Stimulated activated naive B cell treated with anti-CD40 and anti-IgM and Interleukin-4, amounts not matched to agents 10 μg/mL and 1 μg/mL and 100 μg/mL, for 72 hours (primary cell): ENCODE measurements at regions not wholly inside any gene's neighbourhood (a gene's known extent, or its start where the extent isn't known, plus 50 kb on each side); places are given as distances from the start of the nearest gene placed in this dataset.

Experiments used
- ATAC-seq, 2 donors: fragments of 150-1000 bp; cut with Tn5 transposase; replicated peaks; 2 replicates each; pipeline ENCODE4 v1.10.0; 2021; ENCODE audit warnings: moderate library complexity in 1 of 2
- DNase-seq: peaks from one replicate; pipeline ENCODE4 v3.0.0; 2021
- H3K27ac Mint-ChIP-seq: one replicate; pipeline ENCODE4 v1.8.0; 2022; ENCODE audit warnings: mild to moderate bottlenecking, mixed read lengths
- H3K27me3 Mint-ChIP-seq, 2 donors: one replicate each; pipeline ENCODE4 v1.8.0; 2022; ENCODE audit warnings: mixed read lengths in 2 of 2
- H3K36me3 Mint-ChIP-seq, 2 donors: one replicate each; pipeline ENCODE4 v1.8.0; 2022; ENCODE audit warnings: mixed read lengths in 2 of 2, mild to moderate bottlenecking in 1 of 2
- H3K4me1 Mint-ChIP-seq, 2 donors: one replicate each; pipeline ENCODE4 v1.8.0; 2022; ENCODE audit warnings: mixed read lengths in 2 of 2, mild to moderate bottlenecking in 1 of 2
- H3K4me3 Mint-ChIP-seq, 2 donors: one replicate each; pipeline ENCODE4 v1.8.0; 2022; ENCODE audit warnings: mild to moderate bottlenecking in 2 of 2, mixed read lengths in 2 of 2, moderate library complexity in 1 of 2
- H3K9me3 Mint-ChIP-seq, 2 donors: one replicate each; pipeline ENCODE4 v1.8.0; 2022; ENCODE audit warnings: mixed read lengths in 2 of 2, mild to moderate bottlenecking in 1 of 2

GRCh38 chr4:57553728-57554127 lies 443.5 kb upstream of the IGFBP7 start:
- Mint-ChIP-seq H3K9me3 (peaks cover 2 to 4% of the 10 kb centered on the region in 2 donors), H3K4me1 (no peaks in the 10 kb centered on the region), H3K36me3 (no peaks in the 10 kb centered on the region), H3K4me3 (no peak overlapping the region), H3K27me3 (no peaks in the 10 kb centered on the region), H3K27ac (no peak overlapping the region)
- DNase-seq (no peak), ATAC-seq (no peak)

DNA sequence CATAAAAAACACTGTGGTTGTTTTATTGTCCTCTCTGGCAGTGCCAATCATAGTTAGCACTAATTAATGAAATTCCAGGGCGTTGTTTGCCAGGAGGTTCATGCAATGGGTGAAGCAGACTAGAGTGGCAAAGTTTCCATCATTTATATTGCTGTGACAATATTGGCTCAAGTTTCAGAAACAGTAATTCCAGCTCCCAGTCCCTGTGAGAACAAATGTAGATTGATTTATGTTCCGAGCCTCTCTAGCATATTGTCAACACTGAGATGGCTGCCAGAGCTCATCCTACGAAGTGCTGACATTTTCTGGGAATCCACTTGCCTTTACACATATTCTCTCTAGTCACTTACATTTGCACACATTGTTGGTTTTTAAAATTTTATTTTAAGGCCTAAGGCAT lies 440.0 kb upstream of the IGFBP7 start:
- Mint-ChIP-seq H3K36me3 (no peaks in the 10 kb centered on the region), H3K27me3 (no peaks in the 10 kb centered on the region), H3K4me3 (no peak overlapping the region), H3K4me1 (no peaks in the 10 kb centered on the region), H3K27ac (no peak overlapping the region), H3K9me3 (peaks cover 2 to 4% of the 10 kb centered on the region in 2 donors)
- DNase-seq (no peak), ATAC-seq (no peak)

GRCh38 chr4:57548856-57549255 lies 438.7 kb upstream of the IGFBP7 start:
- DNase-seq (no peak), ATAC-seq (no peak)
- Mint-ChIP-seq H3K4me3 (no peak overlapping the region), H3K4me1 (no peaks in the 10 kb centered on the region), H3K9me3 (peaks cover 0 to 2% of the 10 kb centered on the region in 2 donors), H3K36me3 (no peaks in the 10 kb centered on the region), H3K27ac (no peak overlapping the region), H3K27me3 (no peaks in the 10 kb centered on the region)

- ATAC-seq (no peak), DNase-seq (no peak)
- H3K36me3 Mint-ChIP-seq: no peaks in the 10 kb centered on the region
- no peaks in the 10 kb centered on the region for H3K4me1 Mint-ChIP-seq
- H3K27me3 Mint-ChIP-seq: no peaks in the 10 kb centered on the region
- no peak overlapping the region for H3K27ac Mint-ChIP-seq
- H3K9me3 Mint-ChIP-seq: no peaks in the 10 kb centered on the region
- no peak overlapping the region for H3K4me3 Mint-ChIP-seq
These were observed 434.8 kb upstream of the IGFBP7 start for GRCh38 chr4:57544811-57545654.

DNA sequence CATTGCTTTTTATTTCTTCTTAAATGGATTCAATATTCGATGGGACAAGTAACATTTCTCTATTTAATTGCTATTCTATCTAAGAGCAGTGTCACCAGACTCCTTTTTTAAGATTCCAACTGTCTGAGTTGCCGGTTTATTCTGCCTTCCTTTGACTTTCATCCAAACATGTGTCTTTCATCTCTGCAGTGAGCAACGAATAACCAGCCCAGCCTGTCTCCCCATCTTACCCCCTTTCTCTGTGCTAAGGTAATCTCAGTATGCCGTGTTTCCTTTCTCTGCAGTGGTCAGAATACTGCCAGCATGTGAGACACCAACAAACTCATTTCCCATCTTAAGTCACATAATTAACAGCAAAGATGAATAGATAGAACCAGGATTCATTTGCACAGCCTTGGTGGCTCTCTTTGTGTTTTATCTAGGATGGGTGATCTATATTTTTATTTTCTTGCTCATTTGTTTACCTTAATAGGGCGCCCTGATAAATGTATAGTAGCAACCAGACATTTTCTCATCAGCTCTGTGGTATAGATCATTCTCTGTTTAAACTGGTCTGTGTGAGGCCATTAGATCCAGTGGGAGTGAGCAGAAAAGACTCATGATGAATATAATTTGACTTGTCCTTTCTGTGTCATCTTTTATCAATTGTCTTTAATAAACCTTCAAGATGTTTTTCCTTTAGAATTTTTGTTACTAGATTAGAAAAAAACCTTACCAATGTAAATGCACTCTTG lies 394.8 kb upstream of the IGFBP7 start:
- Mint-ChIP-seq H3K9me3 (peaks cover 0 to under 1% of the 10 kb centered on the region in 2 donors), H3K27ac (no peak overlapping the region), H3K36me3 (no peaks in the 10 kb centered on the region), H3K4me1 (no peaks in the 10 kb centered on the region), H3K27me3 (no peaks in the 10 kb centered on the region), H3K4me3 (no peak overlapping the region)
- DNase-seq: no peak
- no peak for ATAC-seq

DNA sequence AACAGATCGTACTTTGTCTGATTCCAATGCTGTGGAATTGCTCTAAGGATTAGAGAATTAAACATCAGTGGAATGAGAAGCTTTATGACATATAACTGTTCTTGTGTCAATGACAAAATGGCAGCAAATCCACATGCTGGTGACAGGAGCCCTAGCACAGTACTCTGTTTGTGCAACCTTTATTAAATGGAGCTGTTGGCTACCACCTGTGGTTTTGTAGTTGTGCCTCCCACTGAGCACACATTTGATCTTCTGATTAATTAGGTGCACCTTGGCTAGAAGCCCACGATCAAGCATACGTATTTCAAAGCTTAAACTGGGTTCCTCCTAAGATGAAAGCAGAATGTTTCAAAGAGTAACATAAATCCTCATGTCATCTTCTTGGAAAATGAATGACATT lies 394.0 kb upstream of the IGFBP7 start:
- Mint-ChIP-seq H3K4me1 (no peaks in the 10 kb centered on the region), H3K4me3 (no peak overlapping the region), H3K9me3 (peaks cover 0 to 3% of the 10 kb centered on the region in 2 donors), H3K27ac (no peak overlapping the region), H3K36me3 (no peaks in the 10 kb centered on the region), H3K27me3 (no peaks in the 10 kb centered on the region)
- no peak for DNase-seq
- no peak for ATAC-seq

GRCh38 chr4:57501720-57502119 lies 391.5 kb upstream of the IGFBP7 start:
- Mint-ChIP-seq H3K4me1 (no peaks in the 10 kb centered on the region), H3K27me3 (no peaks in the 10 kb centered on the region), H3K4me3 (no peak overlapping the region), H3K27ac (no peak overlapping the region), H3K9me3 (peaks cover 0 to 3% of the 10 kb centered on the region in 2 donors), H3K36me3 (no peaks in the 10 kb centered on the region)
- DNase-seq (no peak), ATAC-seq (no peak)

DNA sequence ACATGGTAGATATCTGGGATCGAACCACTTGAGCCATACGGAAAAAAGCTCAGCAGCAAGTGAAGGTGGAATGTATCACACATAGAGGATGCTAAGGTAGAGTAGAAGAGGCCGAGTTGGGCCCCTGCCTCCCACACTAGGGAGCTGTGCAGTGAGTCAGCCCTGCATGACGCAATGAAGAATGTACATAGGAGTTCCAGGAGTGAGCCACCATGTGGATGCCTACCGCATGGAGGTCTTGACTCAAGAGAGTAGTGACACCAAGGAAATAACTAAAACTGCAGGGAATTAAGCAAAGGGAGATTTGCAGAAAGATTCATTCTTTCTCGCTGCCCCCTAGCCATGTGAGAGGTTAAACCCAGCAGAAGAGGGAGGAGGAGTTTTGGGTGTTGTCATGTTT lies 389.6 kb upstream of the IGFBP7 start:
- H3K4me1 Mint-ChIP-seq: no peaks in the 10 kb centered on the region
- no peak for ATAC-seq
- no peaks in the 10 kb centered on the region for H3K36me3 Mint-ChIP-seq
- no peak overlapping the region for H3K4me3 Mint-ChIP-seq
- DNase-seq: no peak
- no peaks in the 10 kb centered on the region for H3K27me3 Mint-ChIP-seq
- peaks cover 0 to 3% of the 10 kb centered on the region in 2 donors for H3K9me3 Mint-ChIP-seq
- H3K27ac Mint-ChIP-seq: no peak overlapping the region

GRCh38 chr4:57498251-57498650 lies 388.1 kb upstream of the IGFBP7 start:
- H3K4me1 Mint-ChIP-seq: no peaks in the 10 kb centered on the region
- no peaks in the 10 kb centered on the region for H3K27me3 Mint-ChIP-seq
- H3K9me3 Mint-ChIP-seq: peaks cover 1 to 7% of the 10 kb centered on the region in 2 donors
- H3K4me3 Mint-ChIP-seq: no peak overlapping the region
- no peak for ATAC-seq
- DNase-seq: no peak
- no peak overlapping the region for H3K27ac Mint-ChIP-seq
- no peaks in the 10 kb centered on the region for H3K36me3 Mint-ChIP-seq

DNA sequence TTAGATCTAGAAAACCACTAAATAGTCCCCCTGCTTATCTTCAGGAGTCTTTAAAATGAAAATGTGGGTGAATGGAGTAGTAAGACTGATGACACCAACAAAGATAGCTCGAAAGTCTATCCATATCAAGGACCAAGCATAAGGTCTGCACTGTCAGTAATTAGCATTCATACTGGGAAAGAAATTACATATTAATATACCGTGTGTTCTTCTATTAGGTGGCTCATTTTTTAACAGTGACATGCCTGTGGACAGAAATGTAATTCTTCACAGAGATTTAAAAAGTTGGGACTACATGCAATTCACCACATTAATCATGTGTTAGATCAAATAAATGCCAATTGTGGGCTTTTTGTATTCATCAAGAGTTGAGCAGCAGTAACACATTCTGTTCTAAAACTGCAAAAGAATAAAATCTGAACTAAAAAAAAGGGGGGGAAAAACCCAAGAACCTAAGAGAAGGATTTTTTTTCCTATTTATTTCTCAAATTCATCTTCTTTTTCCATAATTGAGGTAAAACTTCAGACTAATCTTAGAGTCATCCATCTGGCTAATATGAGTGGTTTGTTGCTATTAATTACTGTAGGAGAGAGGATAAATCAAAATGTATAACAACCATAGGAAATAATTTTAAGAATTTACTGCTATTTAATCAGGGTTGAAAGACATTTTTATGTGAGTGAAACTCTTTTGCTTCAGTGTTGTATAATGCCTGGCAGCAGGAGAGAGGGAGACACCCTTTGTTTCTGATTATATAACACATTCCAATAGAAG lies 386.7 kb upstream of the IGFBP7 start:
- DNase-seq (no peak), ATAC-seq (no peak)
- Mint-ChIP-seq H3K9me3 (peaks cover 4 to 7% of the 10 kb centered on the region in 2 donors), H3K27me3 (no peaks in the 10 kb centered on the region), H3K4me3 (no peak overlapping the region), H3K4me1 (no peaks in the 10 kb centered on the region), H3K36me3 (no peaks in the 10 kb centered on the region), H3K27ac (no peak overlapping the region)

DNA sequence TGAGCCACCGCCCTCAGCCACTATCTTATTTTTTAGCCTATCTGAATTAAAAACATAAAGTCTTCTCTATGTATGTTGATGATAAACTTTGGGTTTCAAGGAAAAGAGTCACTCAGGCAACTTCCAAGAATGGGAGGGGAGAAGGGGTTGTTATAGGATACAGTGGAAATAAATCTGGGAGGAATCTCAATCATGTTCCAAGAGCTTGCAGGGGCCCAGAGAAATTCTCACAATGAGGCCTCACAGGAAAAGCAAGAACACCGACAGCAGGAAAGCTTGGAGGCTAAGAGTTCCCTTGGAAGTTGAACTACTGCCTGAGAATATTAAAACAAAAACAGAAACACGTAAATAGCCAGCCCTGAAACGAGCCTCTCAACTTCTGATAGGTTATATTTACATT lies 384.6 kb upstream of the IGFBP7 start:
- ATAC-seq: no peak

GRCh38 chr4:57492251-57492878 lies 382.2 kb upstream of the IGFBP7 start:
- ATAC-seq (no peak), DNase-seq (no peak)
- Mint-ChIP-seq H3K9me3 (peaks cover 4% of the 10 kb centered on the region in 2 donors), H3K4me3 (no peak overlapping the region), H3K36me3 (no peaks in the 10 kb centered on the region), H3K4me1 (no peaks in the 10 kb centered on the region), H3K27ac (no peak overlapping the region), H3K27me3 (no peaks in the 10 kb centered on the region)

More for the DNA sequence above, 384.6 kb upstream of the IGFBP7 start:
- H3K27ac Mint-ChIP-seq: no peak overlapping the region
- no peaks in the 10 kb centered on the region for H3K4me1 Mint-ChIP-seq
- H3K4me3 Mint-ChIP-seq: no peak overlapping the region
- no peak for DNase-seq
- H3K27me3 Mint-ChIP-seq: no peaks in the 10 kb centered on the region
- H3K9me3 Mint-ChIP-seq: peaks cover 4 to 5% of the 10 kb centered on the region in 2 donors
- no peaks in the 10 kb centered on the region for H3K36me3 Mint-ChIP-seq

- no peaks in the 10 kb centered on the region for H3K27me3 Mint-ChIP-seq
- no peaks in the 10 kb centered on the region for H3K4me1 Mint-ChIP-seq
- DNase-seq (no peak), ATAC-seq (no peak)
- H3K4me3 Mint-ChIP-seq: no peak overlapping the region
- H3K27ac Mint-ChIP-seq: no peak overlapping the region
- H3K36me3 Mint-ChIP-seq: no peaks in the 10 kb centered on the region
- peaks cover 4% of the 10 kb centered on the region in 2 donors for H3K9me3 Mint-ChIP-seq
These were observed 381.2 kb upstream of the IGFBP7 start for GRCh38 chr4:57491388-57491787.
